ENCODE measurements at regions not wholly inside any gene's neighbourhood (a gene's known extent, or its start where the extent isn't known, plus 50 kb on each side); places are given as distances from the start of the nearest gene placed in this dataset.
"Not testable (repeated sequence)": the region's sequence is repeated elsewhere in the genome, so short reads cannot be mapped to it uniquely, and the experiment has no call there.

DNA sequence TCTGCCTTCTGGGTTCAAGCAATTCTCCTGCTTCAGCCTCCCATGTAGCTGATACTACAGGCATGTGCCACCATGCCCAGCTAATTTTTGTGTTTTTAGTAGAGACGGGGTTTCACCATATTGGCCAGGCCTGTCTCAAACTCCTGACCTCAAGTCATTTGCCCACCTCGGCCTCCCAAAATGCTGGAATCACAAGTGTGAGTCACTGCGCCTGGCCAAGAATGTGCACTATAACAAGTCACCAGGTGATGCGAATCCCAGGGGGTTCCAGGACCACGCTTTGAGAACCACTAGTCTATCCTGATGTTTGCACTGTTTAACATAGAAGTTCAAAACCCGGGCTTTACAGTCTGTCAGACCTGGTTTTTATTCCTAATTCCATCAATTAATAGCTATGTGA, 144.8 kb downstream of the SUCLG1 start:
- Histone ChIP-seq H3K4me3 (no peak overlapping the region), H3K9ac (no peak overlapping the region), H3K27ac (no peak overlapping the region), H3K9me3 (replicated peaks in 1 of 11) (no peaks in the 10 kb centered on the region), H4K20me1 (no peaks in the 10 kb centered on the region), H3K36me3 (no peaks in the 10 kb centered on the region), H3K4me1 (0 out of 20 replicates have a peak, but pooled peaks cover 0 to 3% (median 0%) of the 10 kb centered on the region in 10 experiments), H3K27me3 (no peaks in the 10 kb centered on the region), H3K4me2 (no peak overlapping the region)
- TF ChIP-seq Cebpa-rat (IDR thresholded peaks at IDR 0.05), result no peak

DNA sequence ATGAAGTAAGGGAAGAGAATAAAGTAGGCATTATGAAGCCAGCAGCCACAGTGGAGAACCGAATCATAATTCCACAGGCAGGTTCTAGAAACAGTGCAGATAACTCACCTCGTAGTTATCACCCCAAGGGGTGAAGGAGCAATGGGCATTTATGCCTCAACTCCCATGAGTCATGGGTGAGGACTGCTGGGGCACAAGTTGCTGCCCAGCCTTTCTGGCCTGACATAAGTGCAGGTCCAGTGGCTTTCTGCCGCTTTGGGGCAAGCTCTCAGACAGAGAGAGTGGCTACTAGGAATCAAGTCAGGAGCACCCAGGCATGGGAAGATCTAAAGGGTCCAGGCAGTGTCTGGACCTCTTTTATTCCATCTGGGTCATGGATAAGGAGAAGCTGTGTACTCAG, 149.8 kb downstream of the SUCLG1 start:
- TF ChIP-seq Cebpa-rat (IDR thresholded peaks at IDR 0.05), result no peak
- H4K20me1 ChIP-seq, result no peaks in the 10 kb centered on the region
- H3K4me1 ChIP-seq, result 0 out of 20 replicates have a peak, but pooled peaks cover 0 to 3% (median 0%) of the 10 kb centered on the region in 10 experiments

DNA sequence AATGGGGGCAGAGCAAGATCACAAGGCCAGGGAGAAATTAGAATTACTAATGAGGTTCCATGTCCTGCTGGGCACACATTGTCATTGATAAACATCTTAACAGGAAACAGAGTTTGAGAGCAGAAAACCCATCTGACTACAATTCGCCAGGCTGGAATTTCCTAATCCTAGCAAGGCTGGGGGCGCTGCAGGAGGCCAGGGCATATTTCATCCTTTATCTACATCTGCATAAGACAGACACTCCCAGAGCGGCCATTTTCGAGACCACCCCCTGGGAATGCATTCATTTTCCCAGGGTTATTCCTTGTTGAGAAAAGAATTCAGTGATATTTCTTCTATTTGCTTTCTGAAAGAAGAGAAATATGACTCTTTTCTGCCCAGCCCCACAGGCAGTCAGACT, 152.7 kb downstream of the SUCLG1 start:
- Histone ChIP-seq H3K36me3 (no peaks in the 10 kb centered on the region), H3K9me3 (replicated peaks in 1 of 11) (peaks cover 24 to 37% (median 33%) of the 10 kb centered on the region in 11 experiments), H3K4me2 (no peak overlapping the region), H3K9ac (no peak overlapping the region), H3K4me3 (no peak overlapping the region), H3K27ac (no peak overlapping the region), H4K20me1 (no peaks in the 10 kb centered on the region), H3K27me3 (no peaks in the 10 kb centered on the region), H3K4me1 (no peaks in the 10 kb centered on the region)
- no peak for TF ChIP-seq Cebpa-rat (IDR thresholded peaks at IDR 0.05)

More for the DNA sequence above, 149.8 kb downstream of the SUCLG1 start:
- no peaks in the 10 kb centered on the region for H3K36me3 ChIP-seq
- peaks cover 24 to 37% (median 33%) of the 10 kb centered on the region in 11 experiments for H3K9me3 ChIP-seq (replicated peaks in 1 of 11)
- H3K27me3 ChIP-seq, result no peaks in the 10 kb centered on the region
- H3K27ac ChIP-seq, result no peak overlapping the region
- no peak overlapping the region for H3K4me3 ChIP-seq
- H3K9ac ChIP-seq, result no peak overlapping the region
- H3K4me2 ChIP-seq, result no peak overlapping the region

DNA sequence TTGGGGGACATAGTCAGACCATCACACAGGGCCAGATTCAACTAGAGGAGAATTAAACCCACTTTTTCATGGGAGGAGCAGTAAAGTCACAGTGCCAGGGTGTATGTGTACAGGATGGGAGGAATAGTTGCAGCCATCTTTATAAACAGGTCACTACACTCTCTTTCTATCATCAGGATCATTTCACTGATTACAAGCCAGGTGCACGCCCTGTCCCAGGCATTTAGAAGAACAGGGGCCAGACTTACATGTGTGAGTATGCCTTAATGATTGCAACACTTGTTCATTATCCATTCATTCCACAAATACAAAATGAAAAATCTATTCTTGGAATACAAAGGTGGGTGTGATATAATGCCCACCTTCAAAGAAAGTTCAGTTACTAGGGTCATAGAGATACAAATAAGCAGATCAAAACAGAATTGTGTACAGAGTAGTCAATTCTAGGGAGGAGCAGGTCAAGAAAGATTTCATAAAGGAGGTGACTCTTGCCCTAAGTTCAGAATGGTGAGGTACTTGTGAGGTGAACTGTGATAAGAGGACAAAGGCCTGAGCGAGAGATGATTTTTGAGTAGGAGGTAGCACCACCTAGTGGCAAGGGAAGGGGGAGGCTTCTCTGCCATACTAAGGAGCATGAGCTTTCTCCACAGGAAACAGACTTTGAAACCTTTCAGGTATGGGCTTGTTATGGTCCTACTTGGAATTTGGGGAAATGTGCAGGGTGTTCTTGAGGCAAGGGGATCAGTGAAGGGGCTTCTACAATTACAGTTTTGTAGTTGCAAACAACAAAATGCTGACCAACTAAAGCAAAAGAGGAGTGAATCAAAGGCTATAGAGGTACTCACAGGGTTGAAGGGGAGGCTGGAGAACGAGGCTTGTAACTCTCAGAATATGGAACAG, 156.3 kb downstream of the SUCLG1 start:
- H3K27ac ChIP-seq, result no peak overlapping the region
- H3K27me3 ChIP-seq, result no peaks in the 10 kb centered on the region
- no peak overlapping the region for H3K4me2 ChIP-seq
- H3K9me3 ChIP-seq (replicated peaks in 1 of 11), result peaks cover 24 to 31% (median 29%) of the 10 kb centered on the region in 11 experiments
- no peak for TF ChIP-seq Cebpa-rat (IDR thresholded peaks at IDR 0.05)
- no peaks in the 10 kb centered on the region for H4K20me1 ChIP-seq
- H3K4me1 ChIP-seq, result peaks cover 0 to 3% (median 0%) of the 10 kb centered on the region in 10 experiments; a peak in 2 of 20 replicates
- no peaks in the 10 kb centered on the region for H3K36me3 ChIP-seq
- no peak overlapping the region for H3K9ac ChIP-seq
- no peak overlapping the region for H3K4me3 ChIP-seq

DNA sequence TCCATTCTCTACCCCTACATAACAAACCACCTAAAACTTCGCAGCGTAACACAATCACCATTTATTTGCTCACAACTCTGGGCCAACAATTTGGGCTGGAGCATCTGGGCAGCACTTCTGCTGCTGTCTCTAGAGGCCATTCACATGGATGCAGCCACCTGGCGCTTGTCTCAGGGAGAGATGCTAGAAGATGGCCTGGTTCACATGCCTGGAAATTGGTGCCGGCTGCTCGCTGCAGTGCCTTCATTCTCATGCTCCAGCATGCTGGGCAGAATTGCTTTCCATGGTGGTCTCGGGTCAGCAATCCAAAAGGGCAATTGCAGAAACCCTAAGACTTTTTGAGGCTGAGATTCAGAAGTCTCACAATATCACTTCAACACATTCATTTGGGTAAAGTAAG, 157.4 kb downstream of the SUCLG1 start:
- Histone ChIP-seq H3K9me3 (replicated peaks in 1 of 11) (peaks cover 18 to 21% (median 19%) of the 10 kb centered on the region in 11 experiments), H3K27me3 (no peaks in the 10 kb centered on the region), H3K4me3 (no peak overlapping the region), H3K36me3 (no peaks in the 10 kb centered on the region), H3K4me2 (no peak overlapping the region), H3K9ac (no peak overlapping the region), H4K20me1 (no peaks in the 10 kb centered on the region), H3K27ac (no peak overlapping the region), H3K4me1 (peaks cover 0 to 10% (median 0%) of the 10 kb centered on the region in 10 experiments; a peak in 6 of 20 replicates)
- no peak for TF ChIP-seq Cebpa-rat (IDR thresholded peaks at IDR 0.05)

DNA sequence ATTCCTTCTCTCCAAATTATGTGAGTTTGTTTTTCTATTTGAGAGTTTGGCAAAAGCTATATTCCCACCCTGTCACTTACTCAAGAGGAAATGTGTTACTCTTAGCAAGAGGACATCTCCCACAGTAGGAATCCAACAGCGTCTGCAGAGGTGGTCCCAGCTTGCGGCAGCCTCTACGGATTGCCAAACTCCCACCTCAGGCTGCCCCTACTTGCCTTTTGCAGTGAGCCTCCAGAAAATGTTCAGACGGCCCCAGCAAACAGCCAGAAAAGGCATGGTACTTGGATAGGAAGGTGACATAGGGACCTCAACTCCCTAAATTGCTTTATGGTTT, 158.4 kb downstream of the SUCLG1 start:
- H3K36me3 ChIP-seq, result no peaks in the 10 kb centered on the region
- no peak overlapping the region for H3K27ac ChIP-seq
- no peak overlapping the region for H3K4me2 ChIP-seq
- peaks cover 0 to 10% (median 0%) of the 10 kb centered on the region in 10 experiments; a peak in 6 of 20 replicates for H3K4me1 ChIP-seq
- no peak for TF ChIP-seq Cebpa-rat (IDR thresholded peaks at IDR 0.05)
- H3K9ac ChIP-seq, result no peak overlapping the region
- no peaks in the 10 kb centered on the region for H3K27me3 ChIP-seq
- H3K4me3 ChIP-seq, result no peak overlapping the region
- no peaks in the 10 kb centered on the region for H4K20me1 ChIP-seq
- peaks cover 7 to 10% (median 9%) of the 10 kb centered on the region in 11 experiments for H3K9me3 ChIP-seq (replicated peaks in 1 of 11)

DNA sequence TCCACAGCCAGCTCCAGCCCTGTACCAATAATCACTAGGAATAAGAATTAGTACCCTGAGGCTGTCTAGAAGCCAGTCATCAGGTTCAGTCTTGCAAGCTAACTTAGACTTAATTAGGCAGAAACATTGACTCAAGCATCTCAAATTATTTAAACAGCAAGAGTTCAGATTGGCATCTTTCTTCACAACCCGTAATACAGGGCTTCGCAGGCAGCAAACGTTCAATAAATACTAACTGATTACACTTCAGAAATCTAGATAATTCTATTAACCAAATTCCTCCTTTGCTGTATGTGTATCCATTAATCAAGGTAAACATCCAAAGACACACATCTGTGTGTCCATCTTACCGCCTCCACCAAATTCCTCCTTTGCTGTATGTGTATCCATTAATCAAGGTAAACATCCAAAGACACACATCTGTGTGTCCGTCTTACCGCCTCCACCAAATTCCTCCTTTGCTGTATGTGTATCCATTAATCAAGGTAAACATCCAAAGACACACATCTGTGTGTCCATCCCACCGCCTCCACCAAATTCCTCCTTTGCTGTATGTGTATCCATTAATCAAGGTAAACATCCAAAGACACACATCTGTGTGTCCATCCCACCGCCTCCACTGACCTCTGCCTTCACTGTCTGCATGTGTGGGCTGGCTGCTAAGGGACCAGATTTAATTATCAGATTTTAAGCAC, 158.9 kb downstream of the SUCLG1 start:
- H3K9ac ChIP-seq; H3K9me3 ChIP-seq (replicated peaks in 1 of 11); H3K27ac ChIP-seq; H4K20me1 ChIP-seq; H3K4me2 ChIP-seq; H3K36me3 ChIP-seq; H3K27me3 ChIP-seq; H3K4me1 ChIP-seq; H3K4me3 ChIP-seq: not testable (repeated sequence)

DNA sequence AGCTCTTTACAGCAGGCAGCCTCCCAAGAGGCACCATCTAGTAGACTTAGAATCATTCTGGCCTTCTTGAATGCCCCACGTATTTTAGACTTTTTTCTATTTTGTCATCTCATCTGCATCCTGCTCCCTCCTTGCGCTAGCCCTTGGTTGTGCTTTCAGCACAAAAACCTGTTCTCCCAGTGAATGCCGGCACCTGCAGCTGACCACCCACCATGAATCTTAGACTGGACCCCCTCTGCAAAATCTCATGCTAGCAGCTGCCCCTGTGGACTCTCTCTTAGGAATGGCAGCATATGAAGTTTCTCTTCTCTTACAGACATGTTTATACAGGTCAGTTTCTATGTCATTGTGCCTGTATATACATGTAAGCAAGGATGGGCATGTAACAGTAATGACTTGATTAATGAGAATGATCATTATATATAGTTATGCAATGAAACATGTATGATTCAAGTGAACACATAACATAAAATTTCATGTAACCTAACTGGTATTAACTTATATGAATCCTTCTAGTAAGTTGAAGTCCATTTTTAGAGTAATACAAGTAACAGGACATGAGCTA, 159.8 kb downstream of the SUCLG1 start:
- no peaks in the 10 kb centered on the region for H3K36me3 ChIP-seq
- H3K4me2 ChIP-seq, result no peak overlapping the region
- no peak overlapping the region for H3K4me3 ChIP-seq
- no peak for TF ChIP-seq Cebpa-rat (IDR thresholded peaks at IDR 0.05)
- no peak overlapping the region for H3K9ac ChIP-seq
- no peaks in the 10 kb centered on the region for H3K9me3 ChIP-seq (replicated peaks in 1 of 11)
- H4K20me1 ChIP-seq, result no peaks in the 10 kb centered on the region
- H3K27ac ChIP-seq, result no peak overlapping the region
- H3K4me1 ChIP-seq, result peaks cover 0 to 10% (median under 1%) of the 10 kb centered on the region in 10 experiments; a peak in 7 of 20 replicates
- H3K27me3 ChIP-seq, result no peaks in the 10 kb centered on the region

DNA sequence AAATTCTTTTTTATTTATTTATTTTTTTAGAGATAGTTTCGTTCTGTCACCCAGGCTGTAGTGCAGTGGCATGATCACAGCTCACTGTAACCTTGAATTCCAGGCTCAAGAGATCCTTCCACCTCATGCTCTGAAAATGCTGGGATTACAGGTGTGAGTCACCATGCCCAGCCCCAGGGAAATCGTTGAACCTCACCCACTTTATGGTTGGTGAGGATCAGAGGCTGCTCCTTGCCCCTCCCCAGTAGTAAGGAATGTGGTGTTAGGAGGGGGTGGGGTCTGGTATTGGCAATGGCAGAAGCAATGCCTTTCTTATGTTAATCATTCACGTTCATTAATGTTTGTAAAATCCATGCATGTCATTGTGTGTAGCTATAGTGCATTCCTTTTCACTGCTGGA, 161.9 kb downstream of the SUCLG1 start:
- Histone ChIP-seq H3K9me3 (replicated peaks in 1 of 11) (no peaks in the 10 kb centered on the region), H3K4me2 (peak overlapping the region in 8 of 11 experiments; percentile 8 to 36 (median 16); a peak in 7 of 22 replicates), H3K4me3 (no peak overlapping the region), H3K27ac (no peak overlapping the region), H4K20me1 (no peaks in the 10 kb centered on the region), H3K36me3 (no peaks in the 10 kb centered on the region), H3K27me3 (no peaks in the 10 kb centered on the region), H3K9ac (no peak overlapping the region), H3K4me1 (peaks cover 0 to 15% (median 10%) of the 10 kb centered on the region in 10 experiments; a peak in 14 of 20 replicates)
- TF ChIP-seq Cebpa-rat (IDR thresholded peaks at IDR 0.05), result no peak
